GM19025 (cell line): ENCODE measurements at regions not wholly inside any gene's neighbourhood (a gene's known extent, or its start where the extent isn't known, plus 50 kb on each side); places are given as distances from the start of the nearest gene placed in this dataset.

ENCODE experiments used
- ATAC-seq: cut with Tn5 transposase; IDR thresholded peaks from one replicate; pipeline ENCODE4 v1.9.1; 2021; ENCODE audit warnings: mild to moderate bottlenecking, low read depth, moderate library complexity; ENCODE audit not compliant: unreplicated experiment

- no peak for ATAC-seq
Measured at GRCh38 chr4:149923736-149924135, 108.1 kb upstream of the IQCM start.

GRCh38 chr4:149927514-149927913, 111.9 kb upstream of the IQCM start:
- no peak for ATAC-seq

- no peak for ATAC-seq
Measured at GRCh38 chr4:149928507-149928906, 112.9 kb upstream of the IQCM start.

GRCh38 chr4:149931431-149931830, 115.8 kb upstream of the IQCM start:
- ATAC-seq: no peak

GRCh38 chr4:149932188-149932587, 116.5 kb upstream of the IQCM start:
- ATAC-seq: no peak

GRCh38 chr4:149933120-149933519, 117.5 kb upstream of the IQCM start:
- no peak for ATAC-seq

- no peak for ATAC-seq
Measured at GRCh38 chr4:149933883-149934282, 118.2 kb upstream of the IQCM start.

- ATAC-seq: no peak
Measured at GRCh38 chr4:149949381-149949780, 128.9 kb upstream of the DCLK2 start.

- no peak for ATAC-seq
Measured at GRCh38 chr4:149951152-149951900, 126.9 kb upstream of the DCLK2 start.

- ATAC-seq: no peak
Measured at GRCh38 chr4:149952101-149952500, 126.1 kb upstream of the DCLK2 start.

- no peak for ATAC-seq
Measured at GRCh38 chr4:149952716-149953115, 125.5 kb upstream of the DCLK2 start.

GRCh38 chr4:149955780-149956390, 122.4 kb upstream of the DCLK2 start:
- ATAC-seq: no peak

- no peak for ATAC-seq
Measured at GRCh38 chr4:149956678-149957077, 121.6 kb upstream of the DCLK2 start.

- no peak for ATAC-seq
Measured at GRCh38 chr4:149961876-149962597, 116.2 kb upstream of the DCLK2 start.

- no peak for ATAC-seq
Measured at GRCh38 chr4:149964001-149964796, 114.0 kb upstream of the DCLK2 start.

GRCh38 chr4:149965206-149965605, 113.0 kb upstream of the DCLK2 start:
- ATAC-seq: no peak

GRCh38 chr4:149972407-149972806, 105.8 kb upstream of the DCLK2 start:
- no peak for ATAC-seq

- ATAC-seq: no peak
Measured at GRCh38 chr4:149973181-149973580, 105.1 kb upstream of the DCLK2 start.

GRCh38 chr4:149975172-149975571, 103.1 kb upstream of the DCLK2 start:
- no peak for ATAC-seq

GRCh38 chr4:149980121-149980682, 98.0 kb upstream of the DCLK2 start:
- peak; percentile 37 for ATAC-seq
